H9 (cell line): ENCODE measurements at regions not wholly inside any gene's neighbourhood (a gene's known extent, or its start where the extent isn't known, plus 50 kb on each side); places are given as distances from the start of the nearest gene placed in this dataset.

Experiments
- DNase-seq: peaks from one replicate; pipeline ENCODE4 v3.0.0-alpha.2; 2017
- H2AFZ ChIP-seq: one replicate; pipeline ENCODE4 v1.6.1; 2013; ENCODE audit warnings: mild to moderate bottlenecking, low read length, control low read depth, moderate library complexity
- H2AK5ac ChIP-seq: 2 replicates; pipeline ENCODE4 v1.6.1; 2013; ENCODE audit warnings: low read length, control low read depth, mixed read lengths; ENCODE audit not compliant: insufficient read length
- H2BK120ac ChIP-seq: one replicate; pipeline ENCODE4 v1.6.1; 2013; ENCODE audit warnings: low read depth, mild to moderate bottlenecking, low read length, control low read depth, inconsistent platforms; ENCODE audit not compliant: poor library complexity, severe bottlenecking
- H2BK12ac ChIP-seq: 2 replicates; pipeline ENCODE4 v1.6.1; 2013; ENCODE audit warnings: low read length, control low read depth, mixed read lengths, low read depth; ENCODE audit not compliant: insufficient read length
- H2BK15ac ChIP-seq: 2 replicates; pipeline ENCODE4 v1.6.1; 2013; ENCODE audit warnings: low read depth, low read length, control low read depth
- H2BK20ac ChIP-seq: one replicate; pipeline ENCODE4 v1.6.1; 2013; ENCODE audit warnings: low read depth, mild to moderate bottlenecking, low read length, control low read depth, inconsistent platforms; ENCODE audit not compliant: poor library complexity, severe bottlenecking
- H2BK5ac ChIP-seq: 2 replicates; pipeline ENCODE4 v1.6.1; 2013; ENCODE audit warnings: low read length, control low read depth, mixed read lengths; ENCODE audit not compliant: insufficient read length
- H3K14ac ChIP-seq: 2 replicates; pipeline ENCODE4 v1.6.1; 2013; ENCODE audit warnings: low read length, control low read depth; ENCODE audit not compliant: insufficient read depth
- H3K18ac ChIP-seq: 2 replicates; pipeline ENCODE4 v1.6.1; 2013; ENCODE audit warnings: low read depth, mild to moderate bottlenecking, mixed read lengths, low read length, control low read depth; ENCODE audit not compliant: insufficient read length
- H3K23ac ChIP-seq: 2 replicates; pipeline ENCODE4 v1.6.1; 2013; ENCODE audit warnings: low read length, control low read depth, mixed read lengths, low read depth; ENCODE audit not compliant: insufficient read length
- H3K23me2 ChIP-seq: 2 replicates; pipeline ENCODE4 v1.6.1; 2013; ENCODE audit warnings: low read depth, mild to moderate bottlenecking, mixed read lengths, low read length, control low read depth; ENCODE audit not compliant: insufficient read length, poor library complexity, severe bottlenecking
- H3K27ac ChIP-seq: 2 replicates; pipeline ENCODE4 v1.5.1; 2013; ENCODE audit warnings: low read length, control low read depth, mixed read lengths, low read depth; ENCODE audit not compliant: insufficient read length
- H3K27me3 ChIP-seq: 2 replicates; pipeline ENCODE4 v1.6.1; 2013; ENCODE audit warnings: low read length, control low read depth, inconsistent platforms; ENCODE audit not compliant: insufficient read depth
- H3K4ac ChIP-seq: 2 replicates; pipeline ENCODE4 v1.6.1; 2013; ENCODE audit warnings: low read depth, mild to moderate bottlenecking, control low read depth, inconsistent platforms, low read length, moderate library complexity
- H3K4me1 ChIP-seq: 2 replicates; pipeline ENCODE4 v1.6.1; 2013; ENCODE audit warnings: low read length, control low read depth, inconsistent platforms; ENCODE audit not compliant: insufficient read depth
- H3K4me2 ChIP-seq: 2 replicates; pipeline ENCODE4 v1.6.1; 2013; ENCODE audit warnings: low read length, control low read depth, mixed read lengths; ENCODE audit not compliant: insufficient read length, insufficient read depth
- H3K56ac ChIP-seq: 2 replicates; pipeline ENCODE4 v1.6.1; 2013; ENCODE audit warnings: low read depth, mild to moderate bottlenecking, mixed read lengths, low read length, control low read depth; ENCODE audit not compliant: insufficient read length
- H3K79me1 ChIP-seq: 2 replicates; pipeline ENCODE4 v1.6.1; 2013; ENCODE audit warnings: low read depth, mild to moderate bottlenecking, moderate library complexity, low read length, control low read depth, inconsistent platforms; ENCODE audit not compliant: insufficient read depth, poor library complexity, severe bottlenecking
- H3K79me2 ChIP-seq: 2 replicates; pipeline ENCODE4 v1.6.1; 2013; ENCODE audit warnings: low read length, control low read depth, inconsistent platforms; ENCODE audit not compliant: insufficient read depth
- H3K9ac ChIP-seq: 2 replicates; pipeline ENCODE4 v1.6.1; 2013; ENCODE audit warnings: low read length, control low read depth, mixed read lengths; ENCODE audit not compliant: insufficient read length; ENCODE audit errors: extremely low read depth
- H3K9me3 ChIP-seq: one replicate; pipeline ENCODE4 v1.6.1; 2013; ENCODE audit warnings: low read depth, low read length, inconsistent platforms; ENCODE audit not compliant: control insufficient read depth
- H3T11ph ChIP-seq: one replicate; pipeline ENCODE4 v1.6.1; 2013; ENCODE audit warnings: mild to moderate bottlenecking, low read length, control low read depth, inconsistent platforms
- H4K20me1 ChIP-seq: one replicate; pipeline ENCODE4 v1.6.1; 2013; ENCODE audit not compliant: control insufficient read depth, insufficient read length, insufficient read depth
- H4K5ac ChIP-seq: 2 replicates; pipeline ENCODE4 v1.6.1; 2013; ENCODE audit warnings: low read depth, mild to moderate bottlenecking, mixed read lengths, low read length, control low read depth; ENCODE audit not compliant: insufficient read length
- H4K8ac ChIP-seq: replicated peaks from 2 replicates; pipeline ENCODE4 v1.6.1; 2013; ENCODE audit warnings: low read length, control low read depth, mixed read lengths, low read depth; ENCODE audit not compliant: insufficient read length
- H4K91ac ChIP-seq: 2 replicates; pipeline ENCODE4 v1.6.1; 2013; ENCODE audit warnings: low read depth, mild to moderate bottlenecking, moderate library complexity, mixed read lengths, low read length, control low read depth; ENCODE audit not compliant: insufficient read length
- H3K27ac Mint-ChIP-seq, 3 experiments: 2 replicates in 2 of 3; 3 replicates in 1 of 3; pipeline ENCODE4 v1.8.0; 2020 to 2021; ENCODE audit warnings: mixed read lengths in 3 of 3, mild to moderate bottlenecking in 1 of 3, moderate library complexity in 1 of 3
- H3K27me3 Mint-ChIP-seq: 2 replicates; pipeline ENCODE4 v1.8.0; 2021; ENCODE audit warnings: low read depth, mild to moderate bottlenecking, moderate library complexity, mixed read lengths
- H3K36me3 Mint-ChIP-seq, 3 experiments: 2 replicates in 2 of 3; 3 replicates in 1 of 3; pipeline ENCODE4 v1.8.0; 2020 to 2021; ENCODE audit warnings: low read depth in 3 of 3, mixed read lengths in 3 of 3; ENCODE audit not compliant: insufficient read depth in 1 of 3
- H3K4me1 Mint-ChIP-seq, 2 experiments: 2 replicates each; pipeline ENCODE4 v1.8.0; 2020; ENCODE audit warnings: mixed read lengths in 2 of 2
- H3K4me3 Mint-ChIP-seq, 2 experiments: 2 replicates in 1 of 2; 3 replicates in 1 of 2; pipeline ENCODE4 v1.8.0; 2020 to 2021; ENCODE audit warnings: mild to moderate bottlenecking in 2 of 2, mixed read lengths in 2 of 2, moderate library complexity in 1 of 2
- H3K9me3 Mint-ChIP-seq, 2 experiments: 2 replicates in 1 of 2; 3 replicates in 1 of 2; pipeline ENCODE4 v1.8.0; 2020; ENCODE audit warnings: mild to moderate bottlenecking in 2 of 2, mixed read lengths in 2 of 2, moderate library complexity in 1 of 2
- CTCF ChIP-seq: fragments of 200-600 bp; sonication (generic); conservative IDR thresholded peaks from 3 replicates; pipeline ENCODE4 v1.8.0; 2021; ENCODE audit warnings: antibody characterized with exemption, mild to moderate bottlenecking
- WGBS: extraction: QIAGEN DNeasy Blood & Tissue Kit; methylation state at CpG from one replicate; pipeline ENCODE4 v1.1.7; 2013; ENCODE audit warnings: missing lambda C conversion rate, low lambda C conversion rate, mixed read lengths; ENCODE audit not compliant: insufficient read length; ENCODE audit errors: extremely low coverage; 5-methylcytosine and 5-hydroxymethylcytosine counted together

- Histone ChIP-seq H2BK120ac (no peak overlapping the region), H3K27ac (peak overlapping the region; percentile 34), H2BK15ac (no peak overlapping the region), H3K23ac (no peak overlapping the region), H3K9ac (no peak overlapping the region), H4K20me1 (no peaks in the 10 kb centered on the region), H4K91ac (no peak overlapping the region), H3K56ac (no peak overlapping the region), H3K79me2 (no peaks in the 10 kb centered on the region), H3K4me2 (peak overlapping the region; percentile 76), H3K79me1 (no peaks in the 10 kb centered on the region), H2AFZ (no peak overlapping the region), H3K14ac (no peak overlapping the region), H3T11ph (no peak overlapping the region), H4K5ac (no peak overlapping the region), H2BK20ac (no peak overlapping the region), H2BK12ac (no peak overlapping the region), H3K23me2 (peaks cover 14% of the 10 kb centered on the region), H3K4ac (no peak overlapping the region), H4K8ac (no peak overlapping the region), H2BK5ac (no peak overlapping the region), H3K27me3 (peaks cover 73% of the 10 kb centered on the region), H3K18ac (no peak overlapping the region), H2AK5ac (no peak overlapping the region), H3K4me1 (no peaks in the 10 kb centered on the region; the same call in 1 of the 2 replicates), H3K9me3 (no peaks in the 10 kb centered on the region)
- Mint-ChIP-seq H3K27me3 (peaks cover 98% of the 10 kb centered on the region), H3K36me3 (no peaks in the 10 kb centered on the region; a peak in 2 of 7 replicates), H3K4me1 (peaks cover 63 to 65% of the 10 kb centered on the region in 2 experiments), H3K27ac (peak overlapping the region in 1 of 3 experiments; percentile 63; a peak in 1 of 7 replicates), H3K4me3 (peak overlapping the region; percentile 70 to 78), H3K9me3 (peaks cover 11 to 24% of the 10 kb centered on the region in 2 experiments)
- WGBS, result no CpG with 5 or more reads among the region's 17 CpGs
- peak; percentile 79 for DNase-seq
- no peak for TF ChIP-seq CTCF
Observed at GRCh38 chr6:28776269-28777146, 147.3 kb downstream of the TRIM27 start.
